Panc1 (cell line): ENCODE measurements at regions not wholly inside any gene's neighbourhood (a gene's known extent, or its start where the extent isn't known, plus 50 kb on each side); places are given as distances from the start of the nearest gene placed in this dataset.

Experiments
- ATAC-seq: fragments of 200-7000 bp; cut with Tn5 transposase; 2 replicates; pipeline ENCODE4 v1.9.1; 2020; ENCODE audit warnings: mild to moderate bottlenecking, moderate library complexity
- BruUV-seq: library from RNA; stranded (reverse); fragments of 400-500 nt; replicated peaks from 2 replicates; lab custom pipeline; 2021; lab: Mats Ljungman, UMichigan
- CTCF ChIA-PET: fragments of 300-600 bp; sonication (Branson Sonifier 250); formaldehyde crosslinking; loops from one replicate; lab custom pipeline; 2022; ENCODE audit warnings: antibody characterized with exemption; lab: Charles Lee
- POLR2A ChIA-PET: fragments of 300-600 bp; sonication (Branson Sonifier 250); formaldehyde crosslinking; loops from one replicate; lab custom pipeline; 2022; ENCODE audit warnings: antibody characterized with exemption; lab: Charles Lee
- DNase-seq: peaks from one replicate; pipeline ENCODE4 v3.0.0-alpha.2; 2010; ENCODE audit warnings: low read depth, low spot score
- H3K27ac ChIP-seq: 2 replicates; pipeline ENCODE4 v1.5.1; 2011; ENCODE audit warnings: mild to moderate bottlenecking, low read length, inconsistent platforms
- H3K27me3 ChIP-seq: fragments of 200-500 bp; sonication (Bioruptor generic); 2 replicates; pipeline ENCODE4 v1.6.0; 2014; ENCODE audit warnings: low read length, inconsistent platforms; ENCODE audit not compliant: control insufficient read depth, insufficient read depth
- H3K36me3 ChIP-seq: fragments of 200-500 bp; sonication (Bioruptor generic); 2 replicates; pipeline ENCODE4 v1.5.1; 2014; ENCODE audit warnings: inconsistent platforms, mild to moderate bottlenecking, low read length, moderate library complexity; ENCODE audit not compliant: control insufficient read depth, insufficient read depth
- H3K4me1 ChIP-seq: 2 replicates; pipeline ENCODE4 v1.5.1; 2011; ENCODE audit warnings: inconsistent platforms, mild to moderate bottlenecking, low read length, moderate library complexity; ENCODE audit not compliant: control insufficient read depth, insufficient read depth
- H3K4me3 ChIP-seq, 2 experiments: 2 replicates each; pipeline ENCODE4 v1.5.1; 2011 to 2012; ENCODE audit warnings: low read depth in 2 of 2, low read length in 2 of 2, mild to moderate bottlenecking in 2 of 2, inconsistent platforms in 1 of 2, moderate library complexity in 1 of 2
- H3K9me3 ChIP-seq: fragments of 200-500 bp; sonication (Bioruptor generic); 2 replicates; pipeline ENCODE4 v1.5.1; 2014; ENCODE audit warnings: low read depth, mild to moderate bottlenecking, inconsistent platforms, low read length, moderate library complexity; ENCODE audit not compliant: control insufficient read depth, insufficient read depth
- POLR2AphosphoS5 ChIP-seq: IDR thresholded peaks from 2 replicates; pipeline ENCODE4 v1.6.1; 2012; ENCODE audit warnings: mild to moderate bottlenecking, low read depth, low read length, moderate library complexity
- REST ChIP-seq, 2 experiments: IDR thresholded peaks; 2 replicates each; pipeline ENCODE4 v1.6.1; 2011 to 2012; ENCODE audit warnings: low read depth in 2 of 2, control low read depth in 1 of 2, low read length in 1 of 2, mild to moderate bottlenecking in 1 of 2, moderate library complexity in 1 of 2; ENCODE audit not compliant: insufficient read depth in 1 of 2
- SIN3A ChIP-seq: IDR thresholded peaks from 2 replicates; pipeline ENCODE4 v1.6.1; 2012; ENCODE audit warnings: low read depth, mild to moderate bottlenecking, low read length, moderate library complexity, borderline replicate concordance; ENCODE audit not compliant: insufficient read depth
- TCF7L2 ChIP-seq: IDR thresholded peaks from 2 replicates; pipeline ENCODE4 v1.6.1; 2011; ENCODE audit warnings: mild to moderate bottlenecking, low read depth, low read length, inconsistent platforms
- in situ Hi-C: cut with HindIII; loops from 2 replicates; pipeline ENCODE4 v1.10.0; 2016; ENCODE audit warnings: low sequenced_read_pairs, low pct_unique_long_range_greater_than_20kb
- intact Hi-C: fragments of 100-400 bp; cut with micrococcal nuclease; formaldehyde crosslinking; loops from one replicate; pipeline ENCODE4 v1.10.0; 2022; ENCODE audit not compliant: unreplicated experiment
- TF ChIP-seq, protein P1 (sequence below): fragments of 450-650 bp; IDR thresholded peaks from 2 replicates; pipeline ENCODE4 v1.5.1; 2017; ENCODE audit warnings: mild to moderate bottlenecking

DNA sequence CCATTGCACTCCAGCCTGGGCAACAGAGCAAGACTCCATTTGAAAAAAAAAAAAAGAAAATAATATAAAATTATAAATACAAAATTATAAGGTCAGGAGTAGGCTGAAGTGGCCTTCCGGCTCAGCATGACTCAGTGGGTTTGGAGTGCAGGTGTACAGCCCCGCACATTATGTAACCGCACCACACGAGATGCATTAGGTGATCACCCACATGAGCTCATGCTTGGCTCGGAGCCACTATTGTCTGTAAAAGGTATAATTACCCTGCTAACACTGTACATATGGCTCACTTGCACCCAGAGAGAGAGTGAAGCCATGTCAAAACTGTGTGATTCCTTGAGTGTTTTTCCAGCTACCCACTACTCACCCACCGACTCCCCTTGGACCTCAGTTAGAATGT lies 557.0 kb downstream of the SLC6A15 start:
- Histone ChIP-seq H3K36me3 (no peaks in the 10 kb centered on the region), H3K4me3 (no peak overlapping the region), H3K9me3 (no peaks in the 10 kb centered on the region), H3K27me3 (no peaks in the 10 kb centered on the region), H3K4me1 (no peaks in the 10 kb centered on the region), H3K27ac (no peak overlapping the region)
- DNase-seq (no peak), ATAC-seq (no peak)
- intact Hi-C loops: no loop called here
- in situ Hi-C loops: no loop called here
- TF ChIP-seq TCF7L2 (no peak), REST (IDR thresholded peaks at IDR 0.05; ENCODE audit: insufficient read depth in 1 of 2, low read depth in 2 of 2, low read length in 1 of 2) (no peak), POLR2AphosphoS5 (no peak), SIN3A (no peak)
- TF ChIP-seq, protein P1, sequence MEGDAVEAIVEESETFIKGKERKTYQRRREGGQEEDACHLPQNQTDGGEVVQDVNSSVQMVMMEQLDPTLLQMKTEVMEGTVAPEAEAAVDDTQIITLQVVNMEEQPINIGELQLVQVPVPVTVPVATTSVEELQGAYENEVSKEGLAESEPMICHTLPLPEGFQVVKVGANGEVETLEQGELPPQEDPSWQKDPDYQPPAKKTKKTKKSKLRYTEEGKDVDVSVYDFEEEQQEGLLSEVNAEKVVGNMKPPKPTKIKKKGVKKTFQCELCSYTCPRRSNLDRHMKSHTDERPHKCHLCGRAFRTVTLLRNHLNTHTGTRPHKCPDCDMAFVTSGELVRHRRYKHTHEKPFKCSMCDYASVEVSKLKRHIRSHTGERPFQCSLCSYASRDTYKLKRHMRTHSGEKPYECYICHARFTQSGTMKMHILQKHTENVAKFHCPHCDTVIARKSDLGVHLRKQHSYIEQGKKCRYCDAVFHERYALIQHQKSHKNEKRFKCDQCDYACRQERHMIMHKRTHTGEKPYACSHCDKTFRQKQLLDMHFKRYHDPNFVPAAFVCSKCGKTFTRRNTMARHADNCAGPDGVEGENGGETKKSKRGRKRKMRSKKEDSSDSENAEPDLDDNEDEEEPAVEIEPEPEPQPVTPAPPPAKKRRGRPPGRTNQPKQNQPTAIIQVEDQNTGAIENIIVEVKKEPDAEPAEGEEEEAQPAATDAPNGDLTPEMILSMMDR: no peak
- ChIA-PET POLR2A (no interaction called here), CTCF (no interaction called here)
- no TSS peak for BruUV-seq

GRCh38 chr12:84348582-84348981 lies 564.0 kb downstream of the SLC6A15 start:
- no peaks in the 10 kb centered on the region for H3K4me1 ChIP-seq
- CTCF ChIA-PET: no interaction called here
- ATAC-seq: no peak
- H3K4me3 ChIP-seq: no peak overlapping the region
- in situ Hi-C loops (no loop called here), intact Hi-C loops (no loop called here)
- H3K36me3 ChIP-seq: no peaks in the 10 kb centered on the region
- H3K27me3 ChIP-seq: no peaks in the 10 kb centered on the region
- H3K9me3 ChIP-seq: no peaks in the 10 kb centered on the region
- TF ChIP-seq SIN3A (no peak), REST (IDR thresholded peaks at IDR 0.05; ENCODE audit: insufficient read depth in 1 of 2, low read depth in 2 of 2, low read length in 1 of 2) (no peak), POLR2AphosphoS5 (no peak), TCF7L2 (no peak)
- TF ChIP-seq, protein P1: no peak
- POLR2A ChIA-PET: no interaction called here
- no peak overlapping the region for H3K27ac ChIP-seq
- DNase-seq: no peak
- no TSS peak for BruUV-seq
